GM12878 (cell line): ENCODE measurements at regions not wholly inside any gene's neighbourhood (a gene's known extent, or its start where the extent isn't known, plus 50 kb on each side); places are given as distances from the start of the nearest gene placed in this dataset.

ENCODE experiments used
- ATAC-seq: fragments of 200-7000 bp; cut with Tn5 transposase; 3 replicates; pipeline ENCODE4 v1.9.1; 2020; ENCODE audit warnings: mild to moderate bottlenecking, moderate library complexity
- BruUV-seq: library from RNA; stranded (reverse); fragments of 400-500 nt; replicated peaks from 2 replicates; lab custom pipeline; 2021; lab: Mats Ljungman, UMichigan
- CTCF ChIA-PET: fragments of 300-600 bp; sonication (Branson Sonifier 250); formaldehyde crosslinking; extraction: SDS; loops from one replicate; lab custom pipeline; 2021; ENCODE audit warnings: inconsistent platforms; lab: Yijun Ruan, JAX
- POLR2A ChIA-PET: fragments of 350-600 bp; formaldehyde crosslinking; extraction: SDS; loops from one replicate; lab custom pipeline; 2021; ENCODE audit warnings: inconsistent platforms; lab: Charles Lee
- RAD21 ChIA-PET: fragments of 300-600 bp; sonication (Branson Sonifier 250); formaldehyde crosslinking; loops from one replicate; lab custom pipeline; 2023; ENCODE audit warnings: antibody characterized with exemption; ENCODE audit not compliant: unreplicated experiment; lab: Charles Lee
- SMC1A ChIA-PET: fragments of 300-600 bp; sonication (Branson Sonifier 250); formaldehyde crosslinking; loops from one replicate; lab custom pipeline; 2023; ENCODE audit not compliant: unreplicated experiment, uncharacterized antibody; lab: Charles Lee
- DNase-seq: peaks from one replicate; pipeline ENCODE4 v3.0.0-alpha.2; 2011; ENCODE audit warnings: low read depth, low spot score
- FAIRE-seq: peaks from 3 replicates; lab custom pipeline; 2011; peaks lifted over from hg19 to GRCh38; lab: Jason Lieb, UNC
- H2AFZ ChIP-seq: 2 replicates; pipeline ENCODE4 v1.6.0; 2011; ENCODE audit warnings: low read depth, low read length, control low read depth; ENCODE audit not compliant: control insufficient read depth
- H3K27ac ChIP-seq: 2 replicates; pipeline ENCODE4 v1.5.1; 2011; ENCODE audit warnings: control low read depth; ENCODE audit not compliant: control insufficient read depth, insufficient read depth
- H3K27me3 ChIP-seq, 2 experiments: replicated peaks in 1 of 2; 2 replicates each; pipeline versions ENCODE4 v1.6.0 to v1.6.1; 2011; ENCODE audit warnings: low read length in 1 of 2; ENCODE audit not compliant: control insufficient read depth in 2 of 2, insufficient read depth in 2 of 2
- H3K36me3 ChIP-seq, 2 experiments: 2 replicates each; pipeline ENCODE4 v1.5.1; 2011; ENCODE audit warnings: low read length in 1 of 2; ENCODE audit not compliant: control insufficient read depth in 2 of 2, insufficient read depth in 2 of 2
- H3K4me1 ChIP-seq: 2 replicates; pipeline ENCODE4 v1.6.1; 2011; ENCODE audit warnings: mild to moderate bottlenecking, low read length, moderate library complexity, mixed read lengths; ENCODE audit not compliant: control insufficient read depth, insufficient read depth
- H3K4me2 ChIP-seq: 2 replicates; pipeline ENCODE4 v1.6.0; 2011; ENCODE audit warnings: control low read depth; ENCODE audit not compliant: control insufficient read depth, insufficient read depth
- H3K4me3 ChIP-seq: fragments of 200-600 bp; sonication (generic); 2 replicates; pipeline ENCODE4 v1.5.1; 2016
- H3K79me2 ChIP-seq: 2 replicates; pipeline ENCODE4 v1.6.0; 2011; ENCODE audit warnings: low read length; ENCODE audit not compliant: control insufficient read depth, insufficient read depth
- H3K9ac ChIP-seq: 2 replicates; pipeline ENCODE4 v1.8.0; 2011; ENCODE audit warnings: low read length, control low read depth, mixed read lengths; ENCODE audit not compliant: control insufficient read depth, insufficient read depth
- H3K9me3 ChIP-seq: replicated peaks from 3 replicates; pipeline ENCODE4 v1.5.1; 2011; ENCODE audit warnings: mild to moderate bottlenecking, low read length; ENCODE audit not compliant: control insufficient read depth, insufficient read depth
- H4K20me1 ChIP-seq: 2 replicates; pipeline ENCODE4 v1.6.0; 2011; ENCODE audit not compliant: control insufficient read depth, insufficient read depth
- BACH1 ChIP-seq: fragments of 450-650 bp; IDR thresholded peaks from 2 replicates; pipeline ENCODE4 v1.6.1; 2017; ENCODE audit warnings: mild to moderate bottlenecking, borderline replicate concordance
- CBFB ChIP-seq: IDR thresholded peaks from 2 replicates; pipeline ENCODE4 v1.6.1; 2016; ENCODE audit warnings: antibody characterized with exemption, low read depth
- DPF2 ChIP-seq: fragments of 450-650 bp; IDR thresholded peaks from 2 replicates; pipeline ENCODE4 v1.6.1; 2017; ENCODE audit warnings: mild to moderate bottlenecking
- IKZF2 ChIP-seq, 2 experiments: fragments of 450-650 bp; IDR thresholded peaks; 2 replicates each; pipeline ENCODE4 v1.6.1; 2017; ENCODE audit warnings: mild to moderate bottlenecking in 2 of 2, moderate library complexity in 2 of 2
- LARP7 ChIP-seq: fragments of 450-650 bp; IDR thresholded peaks from 2 replicates; pipeline ENCODE4 v1.6.1; 2017; ENCODE audit warnings: mild to moderate bottlenecking
- NFYB ChIP-seq: IDR thresholded peaks from 2 replicates; pipeline ENCODE4 v1.6.1; 2011; ENCODE audit warnings: low read depth, mild to moderate bottlenecking, low read length, improper control_type of control experiment, moderate library complexity; ENCODE audit not compliant: insufficient read depth
- NR2F1 ChIP-seq: fragments of 450-650 bp; conservative IDR thresholded peaks from 2 replicates; pipeline ENCODE4 v1.6.1; 2017; ENCODE audit warnings: mild to moderate bottlenecking
- POLR2AphosphoS2 ChIP-seq: IDR thresholded peaks from 2 replicates; pipeline ENCODE4 v1.6.1; 2011; ENCODE audit warnings: low read depth, mild to moderate bottlenecking, low read length, improper control_type of control experiment, moderate library complexity
- RELA ChIP-seq: fragments of 450-650 bp; IDR thresholded peaks from 2 replicates; pipeline ENCODE4 v1.8.0; 2014; ENCODE audit warnings: borderline replicate concordance; ENCODE audit not compliant: partially characterized antibody
- SIX5 ChIP-seq: IDR thresholded peaks from 2 replicates; pipeline ENCODE4 v1.6.1; 2011; ENCODE audit warnings: mild to moderate bottlenecking, low read depth, low read length, moderate library complexity; ENCODE audit not compliant: severe bottlenecking
- SPI1 ChIP-seq: IDR thresholded peaks from 2 replicates; pipeline ENCODE4 v1.6.1; 2011; ENCODE audit warnings: low read depth, mild to moderate bottlenecking, low read length, moderate library complexity, borderline replicate concordance; ENCODE audit not compliant: insufficient read depth
- STAT1 ChIP-seq: fragments of 450-650 bp; conservative IDR thresholded peaks from 2 replicates; pipeline ENCODE4 v1.6.1; 2014; ENCODE audit warnings: antibody characterized with exemption, mild to moderate bottlenecking
- TCF7 ChIP-seq: IDR thresholded peaks from 2 replicates; pipeline ENCODE4 v1.6.1; 2014; ENCODE audit warnings: antibody characterized with exemption, borderline replicate concordance
- ZBED1 ChIP-seq: IDR thresholded peaks from 2 replicates; pipeline ENCODE4 v1.6.1; 2016; ENCODE audit warnings: borderline replicate concordance
- ZNF217 ChIP-seq: fragments of 450-650 bp; IDR thresholded peaks from 2 replicates; pipeline ENCODE4 v1.6.1; 2017; ENCODE audit warnings: antibody characterized with exemption, mild to moderate bottlenecking
- ZNF274 ChIP-seq: IDR thresholded peaks from one replicate; pipeline ENCODE4 v1.8.0; 2011; ENCODE audit not compliant: insufficient read length, insufficient read depth
- ZNF622 ChIP-seq: fragments of 450-650 bp; IDR thresholded peaks from 2 replicates; pipeline ENCODE4 v1.6.1; 2017; ENCODE audit warnings: mild to moderate bottlenecking, inconsistent platforms
- WGBS: methylation state at CpG from one replicate; pipeline ENCODE4 v1.1.6; 2016; ENCODE audit warnings: low lambda C conversion rate; ENCODE audit not compliant: insufficient replicate concordance, insufficient coverage; ENCODE audit errors: missing lambda C conversion rate; 5-methylcytosine and 5-hydroxymethylcytosine counted together
- in situ Hi-C: fragments of 300-500 bp; cut with MboI; formaldehyde crosslinking; loops from 9 replicates; pipeline ENCODE4 v1.14.3; 2018; ENCODE audit warnings: mixed read lengths
- intact Hi-C: fragments of 100-400 bp; cut with micrococcal nuclease; formaldehyde crosslinking; loops from one replicate; pipeline ENCODE4 v1.14.2; 2022; ENCODE audit not compliant: unreplicated experiment
- TF ChIP-seq, protein P1 (sequence below): fragments of 450-650 bp; IDR thresholded peaks from 2 replicates; pipeline ENCODE4 v1.6.1; 2018; ENCODE audit warnings: borderline replicate concordance, mild to moderate bottlenecking; ENCODE audit not compliant: partially characterized antibody
- TF ChIP-seq, protein P2 (sequence below): fragments of 150-350 bp; IDR thresholded peaks from 2 replicates; pipeline ENCODE4 v1.6.1; 2016; ENCODE audit warnings: low read depth, low read length

- no TSS peak for BruUV-seq
- no peak overlapping the region for H3K27ac ChIP-seq
- ChIA-PET CTCF (interaction anchor here (1.0 to 3.2 kb wide), 12 partner anchors 12 to 123 kb away, joined by 3 to 14 read pairs (median 6); no protein-coding TSS in a partner anchor), POLR2A (no interaction called here), SMC1A (interaction anchor here (1.1 to 1.7 kb wide), 4 partner anchors 12 to 121 kb away, joined by 3 to 7 read pairs (median 4); no protein-coding TSS in a partner anchor), RAD21 (interaction anchor here (0.6 to 2.0 kb wide), 6 partner anchors 30 to 121 kb away, joined by 3 to 10 read pairs (median 4); no protein-coding TSS in a partner anchor)
- no peaks in the 10 kb centered on the region for H3K79me2 ChIP-seq
- FAIRE-seq (no peak), DNase-seq (no peak), ATAC-seq (no peak; the same call in 2 of the 3 replicates)
- H3K4me1 ChIP-seq: peaks cover 8% of the 10 kb centered on the region
- H3K27me3 ChIP-seq: no peaks in the 10 kb centered on the region
- no peak overlapping the region for H3K4me2 ChIP-seq
- in situ Hi-C loops: no loop called here
- intact Hi-C loops: loop anchor here (1.0 to 2.0 kb wide), 2 partner anchors 65 to 76 kb away; no protein-coding TSS in a partner anchor
- no peaks in the 10 kb centered on the region for H3K36me3 ChIP-seq
- H4K20me1 ChIP-seq: no peaks in the 10 kb centered on the region
- no peak overlapping the region for H3K4me3 ChIP-seq
- no peak for TF ChIP-seq ZBED1
- no peak for TF ChIP-seq ZNF622
- no peak for TF ChIP-seq STAT1
- TF ChIP-seq LARP7: no peak
- TF ChIP-seq DPF2: no peak
- TF ChIP-seq BACH1: no peak
- no peak for TF ChIP-seq ZNF274
- no peak for TF ChIP-seq SPI1
- TF ChIP-seq, protein P1, sequence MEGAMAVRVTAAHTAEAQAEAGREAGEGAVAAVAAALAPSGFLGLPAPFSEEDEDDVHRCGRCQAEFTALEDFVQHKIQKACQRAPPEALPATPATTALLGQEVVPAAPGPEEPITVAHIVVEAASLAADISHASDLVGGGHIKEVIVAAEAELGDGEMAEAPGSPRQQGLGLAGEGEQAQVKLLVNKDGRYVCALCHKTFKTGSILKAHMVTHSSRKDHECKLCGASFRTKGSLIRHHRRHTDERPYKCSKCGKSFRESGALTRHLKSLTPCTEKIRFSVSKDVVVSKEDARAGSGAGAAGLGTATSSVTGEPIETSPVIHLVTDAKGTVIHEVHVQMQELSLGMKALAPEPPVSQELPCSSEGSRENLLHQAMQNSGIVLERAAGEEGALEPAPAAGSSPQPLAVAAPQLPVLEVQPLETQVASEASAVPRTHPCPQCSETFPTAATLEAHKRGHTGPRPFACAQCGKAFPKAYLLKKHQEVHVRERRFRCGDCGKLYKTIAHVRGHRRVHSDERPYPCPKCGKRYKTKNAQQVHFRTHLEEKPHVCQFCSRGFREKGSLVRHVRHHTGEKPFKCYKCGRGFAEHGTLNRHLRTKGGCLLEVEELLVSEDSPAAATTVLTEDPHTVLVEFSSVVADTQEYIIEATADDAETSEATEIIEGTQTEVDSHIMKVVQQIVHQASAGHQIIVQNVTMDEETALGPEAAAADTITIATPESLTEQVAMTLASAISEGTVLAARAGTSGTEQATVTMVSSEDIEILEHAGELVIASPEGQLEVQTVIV: no peak
- no peak for TF ChIP-seq NR2F1
- TF ChIP-seq RELA: no peak
- no peak for TF ChIP-seq ZNF217
- TF ChIP-seq NFYB: no peak
- TF ChIP-seq, protein P2, sequence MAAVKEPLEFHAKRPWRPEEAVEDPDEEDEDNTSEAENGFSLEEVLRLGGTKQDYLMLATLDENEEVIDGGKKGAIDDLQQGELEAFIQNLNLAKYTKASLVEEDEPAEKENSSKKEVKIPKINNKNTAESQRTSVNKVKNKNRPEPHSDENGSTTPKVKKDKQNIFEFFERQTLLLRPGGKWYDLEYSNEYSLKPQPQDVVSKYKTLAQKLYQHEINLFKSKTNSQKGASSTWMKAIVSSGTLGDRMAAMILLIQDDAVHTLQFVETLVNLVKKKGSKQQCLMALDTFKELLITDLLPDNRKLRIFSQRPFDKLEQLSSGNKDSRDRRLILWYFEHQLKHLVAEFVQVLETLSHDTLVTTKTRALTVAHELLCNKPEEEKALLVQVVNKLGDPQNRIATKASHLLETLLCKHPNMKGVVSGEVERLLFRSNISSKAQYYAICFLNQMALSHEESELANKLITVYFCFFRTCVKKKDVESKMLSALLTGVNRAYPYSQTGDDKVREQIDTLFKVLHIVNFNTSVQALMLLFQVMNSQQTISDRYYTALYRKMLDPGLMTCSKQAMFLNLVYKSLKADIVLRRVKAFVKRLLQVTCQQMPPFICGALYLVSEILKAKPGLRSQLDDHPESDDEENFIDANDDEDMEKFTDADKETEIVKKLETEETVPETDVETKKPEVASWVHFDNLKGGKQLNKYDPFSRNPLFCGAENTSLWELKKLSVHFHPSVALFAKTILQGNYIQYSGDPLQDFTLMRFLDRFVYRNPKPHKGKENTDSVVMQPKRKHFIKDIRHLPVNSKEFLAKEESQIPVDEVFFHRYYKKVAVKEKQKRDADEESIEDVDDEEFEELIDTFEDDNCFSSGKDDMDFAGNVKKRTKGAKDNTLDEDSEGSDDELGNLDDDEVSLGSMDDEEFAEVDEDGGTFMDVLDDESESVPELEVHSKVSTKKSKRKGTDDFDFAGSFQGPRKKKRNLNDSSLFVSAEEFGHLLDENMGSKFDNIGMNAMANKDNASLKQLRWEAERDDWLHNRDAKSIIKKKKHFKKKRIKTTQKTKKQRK: no peak
- no peak for TF ChIP-seq IKZF2 (IDR thresholded peaks at IDR 0.05)
- no peak for TF ChIP-seq TCF7
- TF ChIP-seq SIX5: no peak
- TF ChIP-seq POLR2AphosphoS2: no peak
- TF ChIP-seq CBFB: no peak
- H2AFZ ChIP-seq: peak overlapping the region; percentile 37; the same call in 1 of the 2 replicates
- H3K9ac ChIP-seq: no peak overlapping the region
- no peaks in the 10 kb centered on the region; the same call in 1 of the 3 replicates for H3K9me3 ChIP-seq
- WGBS: 83% methylated on average over 6 of the region's 6 CpGs
These were observed 73.6 kb upstream of the ATP12A start for GRCh38 chr13:24606486-24607170.
